Ovary (tissue), 7 donors: ENCODE measurements at regions not wholly inside any gene's neighbourhood (a gene's known extent, or its start where the extent isn't known, plus 50 kb on each side); places are given as distances from the start of the nearest gene placed in this dataset.

Experiments
- DNase-seq, 5 donors: peaks; one replicate each; pipeline ENCODE4 v3.0.0-alpha.2; 2019 to 2020
- H3K27ac ChIP-seq, 2 donors: fragments of 200-600 bp; one replicate each; pipeline versions ENCODE4 v1.5.1 to v1.8.0; 2019 to 2022
- H3K27me3 ChIP-seq: fragments of 200-600 bp; one replicate; pipeline ENCODE4 v1.8.0; 2022
- H3K36me3 ChIP-seq: fragments of 200-600 bp; sonication (generic); one replicate; pipeline ENCODE4 v1.5.1; 2019
- H3K4me1 ChIP-seq: one replicate; pipeline ENCODE4 v1.8.1; 2013; ENCODE audit warnings: mild to moderate bottlenecking, moderate library complexity; ENCODE audit not compliant: insufficient read depth
- H3K4me3 ChIP-seq: fragments of 200-600 bp; sonication (generic); one replicate; pipeline ENCODE4 v1.5.1; 2017
- H3K9me3 ChIP-seq, 2 donors: fragments of 200-600 bp in 1 of 2; sonication (generic) in 1 of 2; one replicate each; pipeline versions ENCODE4 v1.5.1 to v1.8.1; 2013 to 2019; ENCODE audit warnings: mild to moderate bottlenecking in 1 of 2, moderate library complexity in 1 of 2
- CTCF ChIP-seq, 3 donors: fragments of 450-650 bp in 2 of 3; fragments of 200-600 bp in 1 of 3; IDR thresholded peaks; one replicate each; pipeline versions ENCODE4 v1.5.1 to v1.8.0; 2016 to 2022; ENCODE audit warnings: antibody characterized with exemption in 3 of 3, mild to moderate bottlenecking in 1 of 3
- EP300 ChIP-seq: sonication (generic); formaldehyde crosslinking; IDR thresholded peaks from one replicate; pipeline ENCODE4 v1.6.1; 2017; ENCODE audit warnings: antibody characterized with exemption
- POLR2A ChIP-seq: fragments of 450-650 bp; IDR thresholded peaks from one replicate; pipeline ENCODE4 v1.6.1; 2017; ENCODE audit warnings: antibody characterized with exemption, mild to moderate bottlenecking, moderate library complexity
- WGBS, 3 donors: extraction: QIAGEN DNeasy Blood & Tissue Kit in 1 of 3; methylation state at CpG; one replicate each; pipeline versions ENCODE4 v1.1.5 to v1.1.7; 2013 to 2017; 5-methylcytosine and 5-hydroxymethylcytosine counted together
- intact Hi-C, 4 donors: fragments of 100-400 bp; cut with DNase I; formaldehyde crosslinking; loops; one replicate each; pipeline versions ENCODE4 v1.11.0 to v1.15.1; 2022 to 2023
- donor health status: DM: no; HTN: no; CAD: no; lungs with moderate emphysema.
- donor health status: DM: no; HTN: no; CAD: no.
- donor health status: Bipolar disorder and iron deficiency.
- donor health status: DM: no; HTN: no; CAD: no.
- donor health status: DM: yes; HTN: yes; CAD: no.

DNA sequence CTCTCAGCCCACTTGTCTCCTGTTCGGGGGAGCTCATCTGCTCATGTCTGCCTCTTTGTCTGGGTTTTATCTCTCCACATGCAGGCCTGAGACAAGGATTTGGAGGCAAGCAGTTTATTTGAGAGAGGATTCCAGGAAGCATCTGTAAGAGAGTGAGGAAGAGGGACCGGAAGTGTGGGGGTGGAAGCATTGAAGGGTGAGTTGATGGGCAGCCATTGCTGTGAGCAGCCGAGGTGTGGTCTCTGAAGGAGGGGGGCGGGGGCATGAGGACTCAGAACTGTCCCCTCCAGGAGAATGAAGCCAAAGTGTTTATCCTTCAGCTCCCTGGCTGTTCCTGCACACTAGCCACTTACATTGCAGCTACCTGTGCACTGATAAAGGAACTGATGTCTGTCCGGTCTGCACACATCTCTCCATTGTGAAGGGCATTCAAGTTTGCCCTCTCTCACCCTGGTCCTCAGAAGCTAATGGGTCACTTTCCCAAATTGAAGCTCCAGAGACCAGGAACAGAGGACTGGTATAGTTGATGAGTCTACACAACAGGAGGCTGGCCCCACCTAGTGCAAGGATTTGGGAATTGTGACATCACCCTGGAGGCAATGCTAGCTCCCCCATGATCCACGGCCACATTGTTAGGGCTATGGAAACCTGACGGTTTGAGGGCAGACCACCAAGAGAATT, 100.5 kb upstream of the FOXA2 start:
- TF ChIP-seq EP300 (no peak), POLR2A (no peak), CTCF (IDR thresholded peaks at IDR 0.05) (no peak)
- intact Hi-C loops: loop anchor here in 3 of 4 donors (5.0 to 10.0 kb wide), 3 partner anchors 343 to 547 kb away; no protein-coding TSS in a partner anchor

DNA sequence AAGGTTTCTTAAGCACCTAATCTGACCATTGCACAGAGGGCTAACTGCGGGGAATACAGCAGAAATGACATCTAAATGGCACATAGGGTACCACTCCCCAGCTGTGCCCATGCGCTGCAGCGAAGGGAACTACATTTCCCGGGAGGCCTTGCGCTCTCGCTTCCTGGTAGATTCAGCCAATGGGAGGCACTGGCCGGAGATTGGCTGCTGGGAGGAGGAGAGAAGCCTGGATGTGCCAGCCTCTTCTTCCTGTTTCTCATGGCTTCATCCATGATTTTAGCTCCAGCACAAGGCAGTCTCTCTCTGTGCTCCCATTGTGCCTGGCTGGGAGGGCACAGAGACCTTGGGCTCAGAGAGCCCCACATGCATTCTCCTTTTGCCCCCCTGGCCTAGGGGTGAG, 101.7 kb upstream of the FOXA2 start:
- H3K36me3 ChIP-seq: no peaks in the 10 kb centered on the region
- H3K4me3 ChIP-seq: no peak overlapping the region
- no peaks in the 10 kb centered on the region for H3K27me3 ChIP-seq
- intact Hi-C loops: loop anchor here in 2 of 4 donors (5.0 to 10.0 kb wide), 2 partner anchors 351 to 546 kb away; no protein-coding TSS in a partner anchor
- H3K9me3 ChIP-seq: no peaks in the 10 kb centered on the region
- H3K27ac ChIP-seq: no peak overlapping the region
- DNase-seq: peak in 3 of 5 donors; percentile 19 to 42 (median 29)
- WGBS, 3 donors: 18 to 35% (median 25%) methylated on average over 7 of the region's 7 CpGs
- H3K4me1 ChIP-seq: no peaks in the 10 kb centered on the region
- TF ChIP-seq CTCF (IDR thresholded peaks at IDR 0.05) (no peak), EP300 (no peak), POLR2A (no peak)

More for the DNA sequence above, 100.5 kb upstream of the FOXA2 start:
- Histone ChIP-seq H3K27ac (no peak overlapping the region), H3K4me1 (no peaks in the 10 kb centered on the region), H3K9me3 (no peaks in the 10 kb centered on the region), H3K27me3 (no peaks in the 10 kb centered on the region), H3K4me3 (no peak overlapping the region), H3K36me3 (no peaks in the 10 kb centered on the region)
- no peak for DNase-seq
- WGBS, 3 donors: 51 to 54% (median 52%) methylated on average over 7 of the region's 7 CpGs

DNA sequence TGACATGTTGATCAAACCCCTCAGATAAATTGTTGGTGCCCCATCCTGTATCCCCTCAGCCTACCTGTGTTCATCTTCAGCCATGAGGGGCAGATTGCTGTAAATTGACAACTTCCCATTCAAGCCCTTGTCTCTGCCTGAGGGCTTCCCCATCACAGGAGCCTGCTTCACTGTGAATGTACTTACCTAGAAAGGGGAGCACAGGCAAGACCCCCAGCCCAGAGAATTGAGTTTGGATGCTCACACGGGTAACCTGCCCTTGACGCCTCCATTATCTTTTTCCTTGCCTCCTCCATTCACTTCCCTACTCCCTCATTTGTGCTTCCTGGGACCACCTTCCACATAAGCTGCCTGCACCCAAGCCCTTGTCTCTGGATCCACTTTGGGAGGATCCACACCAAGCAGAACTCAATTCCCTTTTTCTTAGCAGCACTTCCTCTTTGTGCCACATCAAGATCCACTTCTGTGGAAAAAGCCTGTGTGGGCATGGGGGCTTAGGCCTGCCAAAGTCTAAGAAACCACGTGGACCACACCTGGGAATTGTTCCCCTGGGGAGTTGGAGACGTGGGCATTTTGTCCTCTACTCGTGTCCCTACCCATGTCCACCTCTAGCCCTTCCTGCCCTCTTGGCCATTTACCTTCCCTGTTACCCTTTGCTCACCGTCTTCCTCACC, 103.4 kb upstream of the FOXA2 start:
- 75 to 87% (median 79%) methylated on average over 6 of the region's 6 CpGs for WGBS, 3 donors
- TF ChIP-seq EP300 (no peak), POLR2A (no peak), CTCF (IDR thresholded peaks at IDR 0.05) (no peak)
- intact Hi-C loops: loop anchor here in 2 of 4 donors (5.0 to 10.0 kb wide), 2 partner anchors 353 to 544 kb away; no protein-coding TSS in a partner anchor
- no peak overlapping the region for H3K27ac ChIP-seq
- H3K36me3 ChIP-seq: no peaks in the 10 kb centered on the region
- no peak overlapping the region for H3K4me3 ChIP-seq
- no peaks in the 10 kb centered on the region for H3K9me3 ChIP-seq
- peaks cover 5% of the 10 kb centered on the region for H3K4me1 ChIP-seq
- no peak for DNase-seq
- H3K27me3 ChIP-seq: no peaks in the 10 kb centered on the region

GRCh38 chr20:22688485-22688884, 104.1 kb upstream of the FOXA2 start:
- H3K4me1 ChIP-seq: peaks cover 5% of the 10 kb centered on the region
- 54 to 71% (median 58%) methylated on average over 2 of the region's 2 CpGs for WGBS, 3 donors
- no peak for DNase-seq
- H3K27ac ChIP-seq: no peak overlapping the region
- H3K27me3 ChIP-seq: no peaks in the 10 kb centered on the region
- intact Hi-C loops: loop anchor here in 2 of 4 donors (5.0 to 10.0 kb wide), 2 partner anchors 354 to 544 kb away; no protein-coding TSS in a partner anchor
- H3K36me3 ChIP-seq: no peaks in the 10 kb centered on the region
- H3K9me3 ChIP-seq: no peaks in the 10 kb centered on the region
- TF ChIP-seq POLR2A (no peak), CTCF (IDR thresholded peaks at IDR 0.05) (no peak), EP300 (no peak)
- H3K4me3 ChIP-seq: no peak overlapping the region
